DND-41 (cell line): ENCODE measurements at regions not wholly inside any gene's neighbourhood (a gene's known extent, or its start where the extent isn't known, plus 50 kb on each side); places are given as distances from the start of the nearest gene placed in this dataset.

Experiments used
- ATAC-seq: fragments of 200-7000 bp; cut with Tn5 transposase; 3 replicates; pipeline ENCODE4 v1.9.1; 2021; ENCODE audit warnings: low read depth; ENCODE audit not compliant: insufficient read depth
- DNase-seq: peaks from one replicate; pipeline ENCODE4 v3.0.0-alpha.2; 2020
- H2AFZ ChIP-seq: 2 replicates; pipeline ENCODE4 v1.6.0; 2012; ENCODE audit warnings: low read depth, low read length
- H3K27ac ChIP-seq: 2 replicates; pipeline ENCODE4 v1.5.1; 2012; ENCODE audit warnings: low read length, inconsistent platforms
- H3K27me3 ChIP-seq: fragments of 200-600 bp; sonication (generic); 2 replicates; pipeline ENCODE4 v1.6.0; 2012; ENCODE audit warnings: low read length, mild to moderate bottlenecking, inconsistent platforms; ENCODE audit not compliant: insufficient read depth, poor library complexity
- H3K36me3 ChIP-seq: 2 replicates; pipeline ENCODE4 v1.5.1; 2012; ENCODE audit warnings: low read length, inconsistent platforms; ENCODE audit not compliant: insufficient read depth
- H3K4me1 ChIP-seq: 2 replicates; pipeline ENCODE4 v1.5.1; 2012; ENCODE audit warnings: mild to moderate bottlenecking, low read length; ENCODE audit not compliant: insufficient read depth
- H3K4me2 ChIP-seq: 2 replicates; pipeline ENCODE4 v1.6.0; 2012; ENCODE audit warnings: mild to moderate bottlenecking, moderate library complexity, low read length, inconsistent platforms; ENCODE audit not compliant: insufficient read depth
- H3K4me3 ChIP-seq, 2 experiments: fragments of 200-600 bp in 1 of 2; shearing (Covaris generic) in 1 of 2; 2 replicates each; pipeline ENCODE4 v1.5.1; 2012 to 2016; ENCODE audit warnings: inconsistent platforms in 2 of 2, low read length in 2 of 2, mild to moderate bottlenecking in 2 of 2, low read depth in 1 of 2, moderate library complexity in 1 of 2
- H3K79me2 ChIP-seq: 2 replicates; pipeline ENCODE4 v1.6.0; 2012; ENCODE audit warnings: low read length, inconsistent platforms; ENCODE audit not compliant: insufficient read depth
- H3K9ac ChIP-seq: 2 replicates; pipeline ENCODE4 v1.6.0; 2012; ENCODE audit warnings: low read depth, mild to moderate bottlenecking, inconsistent platforms, low read length, moderate library complexity
- H3K9me3 ChIP-seq: 2 replicates; pipeline ENCODE4 v1.5.1; 2012; ENCODE audit warnings: low read length, moderate library complexity, mild to moderate bottlenecking, inconsistent platforms; ENCODE audit not compliant: insufficient read depth, severe bottlenecking
- H4K20me1 ChIP-seq: 2 replicates; pipeline ENCODE4 v1.6.0; 2012; ENCODE audit warnings: low read length; ENCODE audit not compliant: insufficient read depth
- CTCF ChIP-seq: IDR thresholded peaks from 2 replicates; pipeline ENCODE4 v1.5.1; 2012; ENCODE audit warnings: borderline replicate concordance, low read length, moderate library complexity, mild to moderate bottlenecking; ENCODE audit not compliant: poor library complexity, severe bottlenecking; ENCODE audit errors: extremely low read depth
- EZH2 ChIP-seq: IDR thresholded peaks from 3 replicates; pipeline ENCODE4 v1.6.1; 2012; ENCODE audit warnings: borderline replicate concordance, low read depth, mild to moderate bottlenecking, moderate library complexity, low read length, inconsistent platforms; ENCODE audit not compliant: severe bottlenecking

- Histone ChIP-seq H3K4me2 (no peak overlapping the region), H3K4me1 (peaks cover 7% of the 10 kb centered on the region), H3K79me2 (no peaks in the 10 kb centered on the region), H3K9ac (no peak overlapping the region), H4K20me1 (no peaks in the 10 kb centered on the region), H3K9me3 (no peaks in the 10 kb centered on the region), H2AFZ (no peak overlapping the region), H3K27ac (no peak overlapping the region), H3K36me3 (no peaks in the 10 kb centered on the region), H3K27me3 (no peaks in the 10 kb centered on the region), H3K4me3 (no peak overlapping the region)
- TF ChIP-seq EZH2 = no peak
- no peak for TF ChIP-seq CTCF
- no peak; the same call in 2 of the 3 replicates for ATAC-seq
- DNase-seq = no peak
These were observed 565.2 kb upstream of the SLIT2 start for GRCh38 chr4:19686456-19686855.

- H3K4me3 ChIP-seq = no peak overlapping the region
- TF ChIP-seq EZH2 (no peak), CTCF (no peak)
- H3K27ac ChIP-seq = no peak overlapping the region
- H3K9me3 ChIP-seq = no peaks in the 10 kb centered on the region
- H3K4me2 ChIP-seq = no peak overlapping the region
- H2AFZ ChIP-seq = no peak overlapping the region
- ATAC-seq = no peak
- H3K27me3 ChIP-seq = no peaks in the 10 kb centered on the region
- no peaks in the 10 kb centered on the region for H3K79me2 ChIP-seq
- H3K9ac ChIP-seq = no peak overlapping the region
- no peak for DNase-seq
- H3K4me1 ChIP-seq = peaks cover 29% of the 10 kb centered on the region
- no peaks in the 10 kb centered on the region for H4K20me1 ChIP-seq
- H3K36me3 ChIP-seq = no peaks in the 10 kb centered on the region
These were observed 567.6 kb upstream of the SLIT2 start for GRCh38 chr4:19684084-19684483.

- no peak for DNase-seq
- Histone ChIP-seq H3K27me3 (no peaks in the 10 kb centered on the region), H3K9me3 (no peaks in the 10 kb centered on the region), H3K9ac (no peak overlapping the region), H3K4me2 (no peak overlapping the region), H3K4me3 (no peak overlapping the region), H4K20me1 (no peaks in the 10 kb centered on the region), H2AFZ (no peak overlapping the region), H3K27ac (no peak overlapping the region), H3K36me3 (no peaks in the 10 kb centered on the region), H3K79me2 (no peaks in the 10 kb centered on the region), H3K4me1 (peaks cover 35% of the 10 kb centered on the region)
- no peak for ATAC-seq
- no peak for TF ChIP-seq CTCF
- no peak for TF ChIP-seq EZH2
These were observed 568.3 kb upstream of the SLIT2 start for GRCh38 chr4:19683426-19683825.

GRCh38 chr4:19677211-19677610 is 574.5 kb upstream of the SLIT2 start:
- Histone ChIP-seq H4K20me1 (no peaks in the 10 kb centered on the region), H3K4me3 (no peak overlapping the region), H3K27ac (no peak overlapping the region), H3K9me3 (no peaks in the 10 kb centered on the region), H3K79me2 (no peaks in the 10 kb centered on the region), H3K36me3 (no peaks in the 10 kb centered on the region), H3K27me3 (no peaks in the 10 kb centered on the region), H3K4me2 (no peak overlapping the region), H3K9ac (no peak overlapping the region), H2AFZ (no peak overlapping the region), H3K4me1 (peaks cover 33% of the 10 kb centered on the region)
- DNase-seq (no peak), ATAC-seq (no peak)
- no peak for TF ChIP-seq EZH2
- no peak for TF ChIP-seq CTCF
